Mucosa of gallbladder (tissue), 1 donor: ENCODE measurements at regions not wholly inside any gene's neighbourhood (a gene's known extent, or its start where the extent isn't known, plus 50 kb on each side); places are given as distances from the start of the nearest gene placed in this dataset.
A peak's percentile ranks its signal among the peaks of the same experiment; 100 is the strongest.
"Not testable (repeated sequence)": the region's sequence is repeated elsewhere in the genome, so short reads cannot be mapped to it uniquely, and the experiment has no call there.

ENCODE experiments used
- DNase-seq: peaks from one replicate; pipeline ENCODE4 v3.0.0-alpha.2; 2020; ENCODE audit warnings: low spot score
- donor health status: DM: no; HTN: no; CAD: no.

GRCh38 chr3:14252321-14253021 lies 73.9 kb downstream of the LSM3 start:
- no peak for DNase-seq

GRCh38 chr3:14253022-14253706 lies 74.5 kb downstream of the LSM3 start:
- peak; percentile 25 for DNase-seq

GRCh38 chr3:14253707-14254382 lies 75.2 kb downstream of the LSM3 start:
- DNase-seq: no peak

- DNase-seq: no peak
Observed at GRCh38 chr3:14254812-14255702, 76.4 kb downstream of the LSM3 start.

- DNase-seq: no peak
Observed at GRCh38 chr3:14256046-14256445, 77.4 kb downstream of the LSM3 start.

GRCh38 chr3:14256561-14257342 lies 78.1 kb downstream of the LSM3 start:
- DNase-seq: peak; percentile 27

- no peak for DNase-seq
Observed at GRCh38 chr3:14258906-14259904, 80.6 kb downstream of the LSM3 start.

GRCh38 chr3:14260463-14260862 lies 81.8 kb downstream of the LSM3 start:
- DNase-seq: no peak

- peak; percentile 87 for DNase-seq
Observed at GRCh38 chr3:14261229-14261628, 82.6 kb downstream of the LSM3 start.

- DNase-seq: no peak
Observed at GRCh38 chr3:14262212-14262611, 83.6 kb downstream of the LSM3 start.

GRCh38 chr3:14262867-14263266 lies 84.2 kb downstream of the LSM3 start:
- no peak for DNase-seq

GRCh38 chr3:14263317-14264005 lies 84.8 kb downstream of the LSM3 start:
- no peak for DNase-seq

GRCh38 chr3:14265246-14265962 lies 86.8 kb downstream of the LSM3 start:
- no peak for DNase-seq

GRCh38 chr3:14266361-14266760 lies 87.7 kb downstream of the LSM3 start:
- peak; percentile 34 for DNase-seq

- no peak for DNase-seq
Observed at GRCh38 chr3:14267976-14268375, 89.4 kb downstream of the LSM3 start.

GRCh38 chr3:14268897-14269296 lies 90.3 kb downstream of the LSM3 start:
- DNase-seq: no peak

GRCh38 chr3:14272041-14272958 lies 93.7 kb downstream of the LSM3 start:
- DNase-seq: not testable (repeated sequence)
